Uterus (tissue), 3 donors: ENCODE measurements at regions not wholly inside any gene's neighbourhood (a gene's known extent, or its start where the extent isn't known, plus 50 kb on each side); places are given as distances from the start of the nearest gene placed in this dataset.
A peak's percentile ranks its signal among the peaks of the same experiment; 100 is the strongest.
"Not testable (repeated sequence)": the region's sequence is repeated elsewhere in the genome, so short reads cannot be mapped to it uniquely, and the experiment has no call there.

Experiments used
- DNase-seq, 2 donors: peaks; one replicate each; pipeline ENCODE4 v3.0.0-alpha.2; 2019 to 2020
- H3K27ac ChIP-seq, 2 donors: fragments of 200-600 bp; sonication (generic); 1 replicate in 1 of 2; 2 replicates in 1 of 2; pipeline ENCODE4 v1.5.1; 2016 to 2018
- H3K27me3 ChIP-seq, 2 donors: fragments of 200-600 bp; sonication (generic); one replicate each; pipeline ENCODE4 v1.5.1; 2018 to 2019; ENCODE audit warnings: control low read depth in 1 of 2
- H3K36me3 ChIP-seq, 2 donors: fragments of 200-600 bp; sonication (generic); one replicate each; pipeline ENCODE4 v1.5.1; 2019; ENCODE audit warnings: control low read depth in 1 of 2
- H3K4me1 ChIP-seq, 2 donors: fragments of 200-600 bp; sonication (generic); one replicate each; pipeline ENCODE4 v1.5.1; 2018 to 2019; ENCODE audit warnings: control low read depth in 1 of 2
- H3K4me3 ChIP-seq, 2 donors: fragments of 200-600 bp; sonication (generic); 1 replicate in 1 of 2; 2 replicates in 1 of 2; pipeline ENCODE4 v1.5.1; 2018 to 2019; ENCODE audit warnings: mild to moderate bottlenecking in 1 of 2
- H3K9me3 ChIP-seq, 2 donors: fragments of 200-600 bp; sonication (generic); one replicate each; pipeline ENCODE4 v1.5.1; 2019; ENCODE audit warnings: control low read depth in 1 of 2
- CTCF ChIP-seq, 4 experiments: fragments of 200-600 bp in 2 of 4; fragments of 450-650 bp in 2 of 4; sonication (generic) in 2 of 4; IDR thresholded peaks; one replicate each; pipeline ENCODE4 v1.5.1; 2016 to 2019; ENCODE audit warnings: antibody characterized with exemption in 4 of 4, mild to moderate bottlenecking in 2 of 4, moderate library complexity in 1 of 4
- POLR2A ChIP-seq, 2 donors: fragments of 450-650 bp; IDR thresholded peaks; one replicate each; pipeline ENCODE4 v1.6.1; 2016; ENCODE audit warnings: antibody characterized with exemption in 2 of 2, mild to moderate bottlenecking in 1 of 2, moderate library complexity in 1 of 2
- intact Hi-C: fragments of 100-400 bp; cut with DNase I; formaldehyde crosslinking; loops from one replicate; pipeline ENCODE4 v1.15.1; 2023; ENCODE audit warnings: low total_unique reads
- donor health status: DM: yes; HTN: yes; CAD: no.

GRCh38 chr2:48081317-48081628, 175.0 kb upstream of the FBXO11 start:
- Histone ChIP-seq H3K9me3 (no peaks in the 10 kb centered on the region), H3K27ac (no peak overlapping the region), H3K36me3 (no peaks in the 10 kb centered on the region), H3K27me3 (no peaks in the 10 kb centered on the region), H3K4me3 (no peak overlapping the region), H3K4me1 (no peaks in the 10 kb centered on the region)
- TF ChIP-seq CTCF (IDR thresholded peaks at IDR 0.05) (no peak), POLR2A (IDR thresholded peaks at IDR 0.05) (no peak)
- intact Hi-C loops, result no loop called here
- no peak for DNase-seq

DNA sequence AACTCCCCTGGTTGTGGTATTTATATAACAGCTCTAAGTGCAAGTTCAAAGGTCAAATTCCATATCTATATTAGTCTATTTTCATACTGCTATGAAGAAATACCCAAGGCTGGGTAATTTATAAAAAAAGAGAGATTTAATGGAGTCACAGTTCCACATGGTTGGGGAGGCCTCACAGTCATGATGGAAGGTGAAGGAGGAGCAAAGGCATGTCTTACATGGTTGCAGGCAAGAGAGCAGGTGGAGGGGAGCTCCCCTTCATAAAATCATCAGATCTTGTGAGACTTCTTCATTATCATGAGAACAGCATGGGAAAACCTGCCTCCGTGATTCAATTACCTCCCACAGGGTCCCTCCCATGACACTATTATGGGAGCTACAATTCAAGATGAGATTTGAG, 179.6 kb upstream of the FBXO11 start:
- no peak overlapping the region for H3K27ac ChIP-seq
- intact Hi-C loops, result no loop called here
- no peaks in the 10 kb centered on the region for H3K36me3 ChIP-seq
- H3K4me3 ChIP-seq, result no peak overlapping the region
- no peaks in the 10 kb centered on the region for H3K27me3 ChIP-seq
- TF ChIP-seq POLR2A (IDR thresholded peaks at IDR 0.05) (no peak), CTCF (IDR thresholded peaks at IDR 0.05) (no peak)
- no peak for DNase-seq
- no peaks in the 10 kb centered on the region for H3K9me3 ChIP-seq
- H3K4me1 ChIP-seq, result no peaks in the 10 kb centered on the region

DNA sequence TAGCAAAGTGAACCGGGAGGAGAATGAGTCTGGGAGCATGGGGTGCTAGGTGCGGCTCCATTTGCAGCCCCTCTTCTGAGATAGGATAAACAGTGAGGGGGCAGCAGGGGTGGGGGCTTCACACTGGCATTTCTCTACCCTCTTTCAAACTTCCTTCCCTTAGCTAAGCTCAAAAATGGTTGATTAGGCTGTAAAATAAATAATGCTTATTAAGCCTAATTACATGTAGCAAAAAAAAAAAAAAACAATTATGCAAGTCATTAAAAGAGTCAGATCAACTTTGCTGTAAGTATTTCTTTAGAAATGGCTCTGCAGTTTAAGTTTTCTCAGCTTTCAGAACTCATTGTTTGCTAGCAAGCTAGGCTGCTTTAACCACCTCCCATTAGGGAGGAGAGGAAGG, 182.7 kb upstream of the FBXO11 start:
- Histone ChIP-seq H3K27me3 (no peaks in the 10 kb centered on the region), H3K4me3 (no peak overlapping the region), H3K4me1 (peaks cover 0 to 12% of the 10 kb centered on the region in 2 donors), H3K36me3 (no peaks in the 10 kb centered on the region), H3K27ac (no peak overlapping the region), H3K9me3 (no peaks in the 10 kb centered on the region)
- TF ChIP-seq CTCF (IDR thresholded peaks at IDR 0.05) (no peak), POLR2A (IDR thresholded peaks at IDR 0.05) (no peak)
- no peak for DNase-seq
- intact Hi-C loops, result no loop called here

- H3K4me3 ChIP-seq, result no peak overlapping the region
- no peaks in the 10 kb centered on the region for H3K36me3 ChIP-seq
- TF ChIP-seq POLR2A (IDR thresholded peaks at IDR 0.05), result no peak
- no peak for TF ChIP-seq CTCF (IDR thresholded peaks at IDR 0.05)
- DNase-seq, result no peak
- H3K4me1 ChIP-seq, result peaks cover 0 to 12% of the 10 kb centered on the region in 2 donors
- no peak overlapping the region for H3K27ac ChIP-seq
- no peaks in the 10 kb centered on the region for H3K27me3 ChIP-seq
- no peaks in the 10 kb centered on the region for H3K9me3 ChIP-seq
- intact Hi-C loops, result no loop called here
Observed at GRCh38 chr2:48089644-48090043, 183.3 kb upstream of the FBXO11 start.

DNA sequence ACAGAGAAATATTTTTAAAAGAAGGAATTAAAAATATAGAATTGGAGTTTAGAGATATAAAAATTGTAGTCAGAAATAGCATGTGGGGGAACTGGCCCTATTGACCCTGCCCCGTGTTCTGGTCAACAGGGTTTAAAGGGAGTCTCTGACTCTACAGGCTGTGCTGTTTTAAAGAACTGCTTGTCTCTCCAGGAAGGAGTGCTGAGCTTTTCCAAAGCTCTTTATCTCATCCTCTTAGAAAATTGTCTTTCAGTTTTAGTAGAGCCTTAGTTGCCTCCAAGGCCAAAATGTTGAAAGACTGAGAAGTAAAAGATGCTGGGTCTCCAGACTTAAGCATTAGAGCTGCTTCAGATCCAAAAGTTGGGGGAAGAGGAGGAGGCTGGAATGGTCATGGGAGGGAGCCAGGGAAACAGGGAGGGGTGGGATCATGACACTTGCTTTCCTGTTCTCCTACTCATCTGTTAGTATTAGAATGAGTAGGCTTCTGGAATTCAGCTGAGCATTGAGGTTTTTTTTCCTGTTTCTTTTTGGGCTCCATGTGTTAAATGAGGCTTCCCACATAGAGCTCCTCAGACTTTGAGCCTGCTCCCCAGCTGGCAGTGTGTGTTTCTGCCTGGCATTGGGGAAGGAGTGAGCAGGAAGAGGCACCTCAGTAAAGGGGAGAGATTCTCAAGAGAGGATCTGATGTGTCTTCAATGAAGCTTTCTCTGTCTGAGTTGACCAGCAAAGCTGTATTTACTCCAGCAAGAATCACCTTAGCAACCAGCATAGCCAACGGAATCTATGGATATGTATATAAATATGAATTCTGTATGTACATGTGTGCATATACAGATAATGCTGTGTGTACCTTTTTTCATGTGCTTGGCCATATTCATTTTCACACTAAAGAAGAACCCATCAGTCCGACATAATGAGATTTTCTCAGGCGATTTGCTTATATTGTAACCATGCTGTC, 186.8 kb upstream of the FBXO11 start:
- Histone ChIP-seq H3K9me3 (no peaks in the 10 kb centered on the region), H3K4me3 (no peak overlapping the region), H3K36me3 (no peaks in the 10 kb centered on the region), H3K27me3 (no peaks in the 10 kb centered on the region), H3K4me1 (peaks cover 0 to 12% of the 10 kb centered on the region in 2 donors), H3K27ac (peak overlapping the region; percentile 36 to 60)
- peak; percentile 18 to 49 for DNase-seq
- intact Hi-C loops, result no loop called here
- no peak for TF ChIP-seq POLR2A (IDR thresholded peaks at IDR 0.05)
- no peak for TF ChIP-seq CTCF (IDR thresholded peaks at IDR 0.05)

DNA sequence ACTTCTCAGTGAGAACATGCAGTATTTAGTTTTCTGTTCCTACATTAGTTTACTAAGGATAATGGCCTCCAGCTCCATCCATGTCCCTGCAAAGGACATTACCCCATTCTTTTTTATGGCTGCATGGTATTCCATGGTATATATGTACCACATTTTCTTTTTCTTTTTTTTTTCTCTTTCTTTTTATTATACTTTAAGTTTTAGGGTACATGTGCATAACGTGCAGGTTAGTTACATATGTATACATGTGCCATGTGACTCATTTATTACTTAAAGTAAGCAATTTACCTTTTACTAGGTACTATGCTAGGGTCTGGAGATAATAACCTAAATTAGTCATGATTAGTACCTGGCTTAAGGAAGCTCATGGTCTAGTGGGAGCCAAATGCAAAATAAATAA, 190.5 kb upstream of the FBXO11 start:
- DNase-seq, H3K9me3 ChIP-seq, H3K4me3 ChIP-seq, intact Hi-C loops, H3K27me3 ChIP-seq, H3K27ac ChIP-seq, H3K36me3 ChIP-seq: not testable (repeated sequence)
- peaks cover 0 to 12% of the 10 kb centered on the region in 2 donors for H3K4me1 ChIP-seq
